GM12874 (cell line): ENCODE measurements at regions not wholly inside any gene's neighbourhood (a gene's known extent, or its start where the extent isn't known, plus 50 kb on each side); places are given as distances from the start of the nearest gene placed in this dataset.

ENCODE experiments used
- CTCF ChIP-seq: IDR thresholded peaks from 2 replicates; pipeline ENCODE4 v1.5.1; 2011; ENCODE audit warnings: low read depth, mild to moderate bottlenecking, control low read depth, low read length, moderate library complexity; ENCODE audit not compliant: insufficient read depth

GRCh38 chr1:95407131-95407885, 173.3 kb downstream of the RWDD3 start:
- TF ChIP-seq CTCF: no peak

- TF ChIP-seq CTCF: no peak
These were observed 173.9 kb downstream of the RWDD3 start for GRCh38 chr1:95407886-95408291.

DNA sequence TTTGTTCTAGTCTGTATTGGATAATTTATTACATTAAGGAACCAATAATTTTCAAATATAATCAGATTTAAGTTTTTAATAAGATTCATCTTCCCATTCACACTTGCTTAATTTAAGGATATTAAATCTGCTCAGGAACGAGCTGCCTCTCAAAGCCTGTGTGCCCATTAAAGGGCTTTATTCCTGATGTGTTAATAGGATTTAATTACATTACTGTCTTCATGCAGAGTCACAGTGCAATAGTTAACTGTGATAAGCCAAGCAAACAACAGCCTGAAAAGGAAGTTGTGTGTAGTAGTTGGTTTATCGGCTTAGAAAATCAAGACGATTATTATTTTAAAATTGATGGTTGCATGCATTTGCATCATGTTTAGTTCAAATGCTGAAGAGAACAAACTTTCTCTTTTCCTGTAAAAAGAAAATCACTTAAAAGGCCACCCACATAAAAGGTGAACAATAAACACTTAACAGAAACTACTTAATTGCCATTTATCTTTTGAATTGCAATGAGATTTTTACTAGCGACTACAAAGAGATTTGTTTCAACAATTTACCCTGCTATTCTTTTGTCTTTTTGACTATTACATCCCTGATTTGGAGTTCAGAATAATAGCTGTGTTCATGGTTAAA, 174.6 kb downstream of the RWDD3 start:
- no peak for TF ChIP-seq CTCF

DNA sequence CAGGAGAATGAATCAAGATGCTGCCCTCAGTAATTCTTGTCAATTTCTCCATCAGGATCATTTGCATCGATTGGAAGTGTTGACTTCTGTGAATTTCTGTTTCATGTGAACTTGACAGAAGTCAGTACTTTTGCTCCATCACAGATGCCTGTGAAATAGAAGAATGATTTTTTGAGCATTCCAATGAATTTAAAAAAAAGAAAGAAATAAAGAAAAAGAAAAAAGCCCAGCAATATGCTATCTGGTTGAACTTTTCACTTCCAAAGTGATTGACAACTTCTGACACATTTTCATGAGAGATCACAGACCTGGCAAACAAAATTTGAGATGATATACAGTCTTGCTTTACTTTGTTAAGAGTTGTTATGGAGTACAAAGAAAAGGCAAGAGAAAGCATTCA, 175.3 kb downstream of the RWDD3 start:
- no peak for TF ChIP-seq CTCF

GRCh38 chr1:95409901-95410300, 175.9 kb downstream of the RWDD3 start:
- no peak for TF ChIP-seq CTCF

DNA sequence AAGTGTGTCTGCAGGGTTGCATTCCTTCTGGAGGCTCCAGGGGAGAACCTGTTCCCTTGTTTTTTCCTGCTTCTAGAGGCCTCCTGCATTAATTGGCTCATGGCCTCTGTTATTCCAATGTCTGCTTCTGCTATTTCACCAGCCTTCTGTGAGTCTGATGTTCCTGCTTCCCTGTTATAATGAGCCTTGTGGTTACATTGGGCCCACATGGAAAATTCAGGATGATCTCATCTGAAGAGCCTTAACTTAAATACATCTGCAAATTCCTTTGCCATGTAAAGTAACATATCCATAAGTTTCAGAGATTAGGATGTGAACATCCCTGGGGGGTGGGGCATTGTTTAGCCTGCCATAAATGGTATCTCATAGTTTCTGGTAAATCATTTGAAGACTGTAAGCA, 181.1 kb downstream of the RWDD3 start:
- no peak for TF ChIP-seq CTCF

DNA sequence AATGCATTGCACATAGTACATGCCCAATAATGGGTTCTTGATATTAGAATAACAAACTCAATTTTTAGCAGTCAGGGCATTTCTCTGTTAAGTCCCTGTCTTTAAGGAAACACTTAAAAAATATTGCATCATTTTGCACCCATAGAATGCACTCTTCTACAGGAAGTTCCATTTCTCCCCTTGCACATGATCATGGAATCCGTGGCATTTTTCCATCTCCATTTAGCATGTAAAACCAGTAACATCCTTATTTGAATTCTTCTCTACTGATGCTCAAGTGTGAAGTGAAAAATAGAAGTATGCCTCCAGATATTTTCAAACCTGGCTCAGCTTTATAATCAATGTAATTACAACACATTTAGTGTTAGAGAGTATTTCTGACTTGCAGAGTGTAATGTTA, 192.8 kb downstream of the RWDD3 start:
- TF ChIP-seq CTCF: no peak
